Fibroblast of skin of back (primary cell): ENCODE measurements at regions not wholly inside any gene's neighbourhood (a gene's known extent, or its start where the extent isn't known, plus 50 kb on each side); places are given as distances from the start of the nearest gene placed in this dataset.
"Not testable (repeated sequence)": the region's sequence is repeated elsewhere in the genome, so short reads cannot be mapped to it uniquely, and the experiment has no call there.

Experiments
- DNase-seq: peaks from one replicate; pipeline ENCODE4 v3.0.0-alpha.2; 2013

GRCh38 chr9:135410421-135410820 is 69.2 kb upstream of the PPP1R26 start:
- no peak for DNase-seq

- no peak for DNase-seq
These were observed 68.6 kb upstream of the PPP1R26 start for GRCh38 chr9:135410831-135411473.

GRCh38 chr9:135411605-135412004 is 68.0 kb upstream of the PPP1R26 start:
- not testable (repeated sequence) for DNase-seq

- peak; percentile 42 for DNase-seq
These were observed 67.1 kb upstream of the PPP1R26 start for GRCh38 chr9:135412315-135413085.

- DNase-seq = no peak
These were observed 66.6 kb upstream of the PPP1R26 start for GRCh38 chr9:135413086-135413375.

GRCh38 chr9:135413461-135413860 is 66.1 kb upstream of the PPP1R26 start:
- DNase-seq = no peak

GRCh38 chr9:135414293-135414692 is 65.3 kb upstream of the PPP1R26 start:
- no peak for DNase-seq

GRCh38 chr9:135415586-135415985 is 64.0 kb upstream of the PPP1R26 start:
- no peak for DNase-seq

GRCh38 chr9:135416664-135417290 is 62.8 kb upstream of the PPP1R26 start:
- DNase-seq = no peak

GRCh38 chr9:135418161-135418560 is 61.4 kb upstream of the PPP1R26 start:
- no peak for DNase-seq

- no peak for DNase-seq
These were observed 60.5 kb upstream of the PPP1R26 start for GRCh38 chr9:135419106-135419505.

GRCh38 chr9:135422341-135422944 is 57.1 kb upstream of the PPP1R26 start:
- no peak for DNase-seq

GRCh38 chr9:135423725-135424124 is 55.9 kb upstream of the PPP1R26 start:
- DNase-seq = no peak
